Endothelial cell of umbilical vein (primary cell): ENCODE measurements at regions not wholly inside any gene's neighbourhood (a gene's known extent, or its start where the extent isn't known, plus 50 kb on each side); places are given as distances from the start of the nearest gene placed in this dataset.

ENCODE experiments used
- BruUV-seq: library from RNA; stranded (reverse); fragments of 400-500 nt; replicated peaks from 2 replicates; lab custom pipeline; 2021; lab: Mats Ljungman, UMichigan
- CTCF ChIA-PET: fragments of 300-600, 350-600 bp; sonication (Branson Sonifier 250); formaldehyde crosslinking; loops from one replicate; lab custom pipeline; 2021; ENCODE audit warnings: antibody characterized with exemption, inconsistent platforms; lab: Charles Lee
- POLR2A ChIA-PET: fragments of 300-600, 350-600 bp; sonication (Branson Sonifier 250); formaldehyde crosslinking; loops from one replicate; lab custom pipeline; 2021; ENCODE audit warnings: antibody characterized with exemption, inconsistent platforms; lab: Charles Lee
- DNase-seq: peaks from one replicate; pipeline ENCODE4 v3.0.0-alpha.2; 2011; ENCODE audit warnings: low read depth, low spot score
- FAIRE-seq: peaks from 2 replicates; lab custom pipeline; 2011; peaks lifted over from hg19 to GRCh38; lab: Jason Lieb, UNC
- H2AFZ ChIP-seq: 2 replicates; pipeline ENCODE4 v1.6.0; 2012; ENCODE audit warnings: low read depth, low read length, control low read depth, inconsistent platforms
- H3K27ac ChIP-seq: 2 replicates; pipeline ENCODE4 v1.5.1; 2011; ENCODE audit warnings: low read depth, mild to moderate bottlenecking, control low read depth, low read length, moderate library complexity; ENCODE audit not compliant: insufficient read depth
- H3K27me3 ChIP-seq, 2 experiments: 2 replicates each; pipeline versions ENCODE4 v1.6.0 to v1.6.1; 2011; ENCODE audit warnings: low read length in 2 of 2, mixed read lengths in 1 of 2; ENCODE audit not compliant: control insufficient read depth in 2 of 2, insufficient read depth in 2 of 2
- H3K36me3 ChIP-seq, 2 experiments: 2 replicates in 1 of 2; 3 replicates in 1 of 2; pipeline ENCODE4 v1.5.1; 2011; ENCODE audit warnings: low read length in 2 of 2, mild to moderate bottlenecking in 1 of 2, moderate library complexity in 1 of 2; ENCODE audit not compliant: control insufficient read depth in 2 of 2, insufficient read depth in 2 of 2; ENCODE audit errors: extremely low read depth in 1 of 2
- H3K4me1 ChIP-seq: 3 replicates; pipeline ENCODE4 v1.5.1; 2011; ENCODE audit warnings: mild to moderate bottlenecking, low read length; ENCODE audit not compliant: control insufficient read depth, insufficient read depth; ENCODE audit errors: extremely low read depth
- H3K4me2 ChIP-seq: 2 replicates; pipeline ENCODE4 v1.6.1; 2011; ENCODE audit warnings: low read length, control low read depth, mixed read lengths; ENCODE audit not compliant: insufficient read depth
- H3K4me3 ChIP-seq, 3 experiments: fragments of 200-600 bp in 1 of 3; sonication (generic), shearing (Covaris generic) in 1 of 3; replicated peaks in 1 of 3; 2 replicates each; pipeline ENCODE4 v1.5.1; 2011 to 2016; ENCODE audit warnings: control low read depth in 3 of 3, low read length in 3 of 3, mild to moderate bottlenecking in 2 of 3, inconsistent platforms in 1 of 3, low read depth in 1 of 3, moderate library complexity in 1 of 3; ENCODE audit not compliant: insufficient read depth in 1 of 3
- H3K79me2 ChIP-seq: 2 replicates; pipeline ENCODE4 v1.6.0; 2012; ENCODE audit warnings: low read length, inconsistent platforms; ENCODE audit not compliant: control insufficient read depth, insufficient read depth
- H3K9ac ChIP-seq: replicated peaks from 2 replicates; pipeline ENCODE3; 2011; ENCODE audit warnings: low read length, control low read depth; ENCODE audit not compliant: insufficient read depth; ENCODE audit errors: extremely low read depth
- H3K9me1 ChIP-seq: replicated peaks from 3 replicates; pipeline ENCODE4 v1.6.0; 2011; ENCODE audit warnings: mild to moderate bottlenecking, low read length; ENCODE audit not compliant: control insufficient read depth, insufficient read depth; ENCODE audit errors: extremely low read depth
- H3K9me3 ChIP-seq: replicated peaks from 2 replicates; pipeline ENCODE4 v1.5.1; 2012; ENCODE audit warnings: low read length, inconsistent platforms; ENCODE audit not compliant: control insufficient read depth, insufficient read depth
- H4K20me1 ChIP-seq: replicated peaks from 2 replicates; pipeline ENCODE3; 2011; ENCODE audit warnings: mild to moderate bottlenecking, low read length; ENCODE audit not compliant: control insufficient read depth, insufficient read depth; ENCODE audit errors: extremely low read depth
- CTCF ChIP-seq, 2 donors: IDR thresholded peaks; 1 replicate in 1 of 2; 2 replicates in 1 of 2; pipeline ENCODE4 v1.5.1; 2011; ENCODE audit warnings: low read length in 2 of 2, mild to moderate bottlenecking in 2 of 2, moderate library complexity in 2 of 2, control low read depth in 1 of 2, inconsistent platforms in 1 of 2, low read depth in 1 of 2; ENCODE audit not compliant: insufficient read depth in 1 of 2; ENCODE audit errors: extremely low read depth in 1 of 2
- EZH2 ChIP-seq: IDR thresholded peaks from 2 replicates; pipeline ENCODE4 v1.6.1; 2012; ENCODE audit warnings: borderline replicate concordance, low read depth, mild to moderate bottlenecking, moderate library complexity, low read length, inconsistent platforms; ENCODE audit not compliant: severe bottlenecking
- FOS ChIP-seq: IDR thresholded peaks from 2 replicates; pipeline ENCODE4 v1.6.1; 2011; ENCODE audit warnings: mild to moderate bottlenecking, low read length, moderate library complexity, borderline replicate concordance; ENCODE audit not compliant: insufficient read depth
- GATA2 ChIP-seq: IDR thresholded peaks from 2 replicates; pipeline ENCODE4 v1.7.0; 2011; ENCODE audit warnings: low read depth, mild to moderate bottlenecking, moderate library complexity, mixed read lengths, low read length; ENCODE audit not compliant: insufficient read length, insufficient read depth
- JUN ChIP-seq: IDR thresholded peaks from 2 replicates; pipeline ENCODE4 v1.6.1; 2011; ENCODE audit warnings: borderline replicate concordance, low read depth; ENCODE audit not compliant: insufficient read length, insufficient read depth
- MAX ChIP-seq: IDR thresholded peaks from 2 replicates; pipeline ENCODE4 v1.6.1; 2011; ENCODE audit not compliant: insufficient read depth, insufficient read length
- MYC ChIP-seq: IDR thresholded peaks from one replicate; pipeline ENCODE4 v1.6.1; 2011; ENCODE audit warnings: mild to moderate bottlenecking, low read depth, low read length
- POLR2A ChIP-seq: IDR thresholded peaks from 2 replicates; pipeline ENCODE4 v1.6.1; 2012; ENCODE audit warnings: low read depth, mild to moderate bottlenecking, control low read depth, low read length
- POLR2AphosphoS5 ChIP-seq: IDR thresholded peaks from 2 replicates; pipeline ENCODE4 v1.6.1; 2012; ENCODE audit warnings: low read depth, mild to moderate bottlenecking, control low read depth, low read length, moderate library complexity; ENCODE audit not compliant: insufficient read depth
- dilution Hi-C: fragments of 300-500 bp; cut with MboI; formaldehyde crosslinking; loops from one replicate; pipeline ENCODE4 v1.15.0; 2019; ENCODE audit warnings: low sequenced_read_pairs; ENCODE audit not compliant: extremely low pct_ligation_motif_present
- intact Hi-C: fragments of 100-400 bp; cut with micrococcal nuclease; formaldehyde crosslinking; loops from one replicate; pipeline ENCODE4 v1.10.0; 2022

- H3K4me2 ChIP-seq: no peak overlapping the region
- no peaks in the 10 kb centered on the region for H4K20me1 ChIP-seq
- no peak for TF ChIP-seq FOS
- TF ChIP-seq EZH2: no peak
- H3K4me3 ChIP-seq: no peak overlapping the region
- H3K27me3 ChIP-seq: no peaks in the 10 kb centered on the region
- DNase-seq: no peak
- dilution Hi-C loops: no loop called here
- ChIA-PET CTCF (no interaction called here), POLR2A (no interaction called here)
- H3K9ac ChIP-seq: no peak overlapping the region
- BruUV-seq: no TSS peak
- no peaks in the 10 kb centered on the region for H3K79me2 ChIP-seq
- no peaks in the 10 kb centered on the region for H3K9me1 ChIP-seq
- no peaks in the 10 kb centered on the region for H3K36me3 ChIP-seq
- H2AFZ ChIP-seq: no peak overlapping the region
- H3K4me1 ChIP-seq: no peaks in the 10 kb centered on the region
- no peaks in the 10 kb centered on the region for H3K9me3 ChIP-seq
- FAIRE-seq: no peak
- H3K27ac ChIP-seq: no peak overlapping the region
- intact Hi-C loops: no loop called here
Measured at GRCh38 chr2:118639371-118639770, 208.1 kb downstream of the EN1 start.

- intact Hi-C loops (no loop called here), dilution Hi-C loops (no loop called here)
- H3K4me3 ChIP-seq: no peak overlapping the region
- ChIA-PET POLR2A (no interaction called here), CTCF (no interaction called here)
- H3K36me3 ChIP-seq: no peaks in the 10 kb centered on the region
- H3K9ac ChIP-seq: no peak overlapping the region
- H3K9me3 ChIP-seq: no peaks in the 10 kb centered on the region
- H3K9me1 ChIP-seq: no peaks in the 10 kb centered on the region
- no peaks in the 10 kb centered on the region for H4K20me1 ChIP-seq
- H3K4me1 ChIP-seq: no peaks in the 10 kb centered on the region
- TF ChIP-seq JUN (no peak), POLR2A (no peak), MYC (no peak), CTCF (IDR thresholded peaks at IDR 0.05; ENCODE audit: extremely low read depth in 1 of 2, insufficient read depth in 1 of 2, low read depth in 1 of 2, low read length in 2 of 2) (no peak), GATA2 (no peak), FOS (no peak), POLR2AphosphoS5 (no peak), MAX (no peak), EZH2 (no peak)
- no peaks in the 10 kb centered on the region for H3K79me2 ChIP-seq
- FAIRE-seq (no peak), DNase-seq (no peak)
- H2AFZ ChIP-seq: no peak overlapping the region
- H3K27ac ChIP-seq: no peak overlapping the region
- no peak overlapping the region for H3K4me2 ChIP-seq
- H3K27me3 ChIP-seq: no peaks in the 10 kb centered on the region
- no TSS peak for BruUV-seq
Measured at GRCh38 chr2:118638453-118638852, 209.0 kb downstream of the EN1 start.
